SIG-M5 treated with dmso at 0.1 percent for 504 hours (cell line): ENCODE measurements at regions not wholly inside any gene's neighbourhood (a gene's known extent, or its start where the extent isn't known, plus 50 kb on each side); places are given as distances from the start of the nearest gene placed in this dataset.

Source experiments
- DNase-seq: peaks from one replicate; lab custom pipeline; 2025; ENCODE audit not compliant: unreplicated experiment; lab: John Stamatoyannopoulos, UW

DNA sequence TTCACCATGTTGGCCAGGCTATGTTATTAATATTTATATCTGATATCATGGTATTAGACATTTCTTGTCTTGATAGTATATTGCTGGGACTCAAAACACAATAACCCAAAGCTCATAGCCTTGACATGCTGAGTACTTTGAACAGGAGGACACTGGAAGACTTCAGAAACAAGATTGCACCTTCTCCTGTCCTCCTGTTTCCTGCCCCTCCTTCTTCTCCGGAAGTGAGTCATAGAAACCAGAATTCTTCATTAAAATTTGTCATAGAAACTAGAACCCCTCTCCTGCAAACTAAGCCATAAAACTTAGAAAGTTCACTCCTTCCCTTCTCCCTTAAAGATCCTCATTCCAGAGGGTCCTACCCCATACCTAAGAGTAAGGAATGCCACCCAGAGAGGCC is 400.2 kb downstream of the SLITRK5 start:
- DNase-seq: no peak

DNA sequence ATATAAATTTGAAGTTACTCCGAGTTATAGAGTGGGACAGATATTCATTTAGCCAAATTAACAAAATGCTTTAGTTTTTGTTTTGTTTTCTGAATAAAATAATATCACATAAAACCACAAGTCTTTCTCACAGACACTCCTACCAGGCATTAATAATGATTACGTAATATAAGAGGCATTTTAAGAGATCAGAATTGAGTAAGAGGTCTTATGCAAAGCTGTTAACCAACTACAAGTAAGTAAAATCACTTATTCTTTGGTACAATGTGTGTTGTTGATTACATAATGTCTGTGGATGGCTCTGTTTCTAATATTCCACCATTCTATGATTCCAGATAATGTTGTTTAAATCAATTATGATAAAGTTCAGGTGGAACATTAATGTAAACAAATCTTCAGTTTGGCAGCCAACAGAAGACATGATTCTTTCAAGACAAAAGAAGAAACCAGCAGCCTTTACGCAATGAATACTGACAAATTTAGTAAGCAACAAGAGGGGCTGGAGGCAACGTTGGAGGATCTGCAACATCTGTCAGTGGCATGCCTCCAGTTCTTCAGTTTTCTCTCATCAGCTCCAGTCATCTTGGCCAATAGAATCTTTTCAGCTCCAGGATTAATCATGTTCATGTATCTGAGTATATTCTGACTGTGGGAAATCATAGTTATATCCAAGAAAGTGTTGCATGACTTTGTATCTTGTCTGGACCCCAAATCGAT is 403.8 kb downstream of the SLITRK5 start:
- DNase-seq: peak; percentile 58

DNA sequence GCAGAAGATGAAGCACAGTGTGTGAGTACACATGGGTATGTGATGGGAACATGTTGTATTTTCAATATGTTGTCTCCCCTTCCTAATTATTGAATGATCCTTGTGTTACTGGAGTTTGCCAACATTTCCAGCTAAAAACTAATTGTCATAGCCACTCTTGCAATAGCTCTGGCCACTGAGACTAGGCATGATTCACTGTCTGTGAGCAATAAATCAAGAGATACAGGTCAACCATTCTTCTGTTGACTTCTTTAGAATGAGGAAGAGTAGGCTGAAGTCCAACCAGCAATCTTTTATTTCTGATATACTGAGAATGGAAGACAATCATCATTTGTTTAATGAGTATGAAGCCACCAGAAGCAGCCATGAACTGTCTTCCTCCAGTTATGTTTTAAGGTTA is 413.9 kb downstream of the SLITRK5 start:
- no peak for DNase-seq

DNA sequence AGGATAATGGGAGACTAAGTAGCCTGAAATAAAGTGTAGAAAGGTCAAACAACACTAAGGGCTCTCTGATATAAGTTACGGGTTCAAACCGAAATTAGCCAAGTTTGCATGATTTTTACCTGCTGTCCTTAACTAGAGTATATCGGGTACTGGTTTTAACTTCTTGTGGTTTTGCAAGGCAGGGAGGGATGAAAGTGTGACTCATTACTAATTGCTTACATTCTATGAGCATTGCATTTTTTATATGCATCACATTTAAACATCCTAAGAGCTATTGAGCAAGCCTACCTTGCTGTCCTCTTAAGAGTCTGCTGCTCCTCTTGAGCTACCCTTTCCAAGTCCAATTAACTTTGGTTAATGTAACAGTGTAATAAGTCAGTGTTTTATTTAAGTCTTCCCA is 415.4 kb downstream of the SLITRK5 start:
- no peak for DNase-seq

DNA sequence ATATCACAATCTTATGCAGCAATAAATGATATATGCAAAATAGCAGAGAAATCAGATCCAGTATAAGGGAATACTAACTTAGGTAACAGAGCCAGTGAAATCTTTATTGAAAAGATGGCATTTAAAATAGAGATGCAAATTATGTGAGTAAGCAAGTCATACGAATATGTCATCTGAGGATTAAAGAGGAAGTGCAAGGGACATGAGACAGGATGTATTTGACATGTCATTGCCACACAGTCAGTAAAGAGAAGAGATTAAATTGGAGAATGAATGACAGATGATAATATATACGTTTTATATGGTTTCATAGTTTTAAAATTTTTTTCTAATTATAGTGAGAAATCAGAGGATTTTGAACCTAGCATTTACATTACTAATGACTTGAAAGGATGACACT is 426.4 kb downstream of the SLITRK5 start:
- DNase-seq: peak; percentile 32

DNA sequence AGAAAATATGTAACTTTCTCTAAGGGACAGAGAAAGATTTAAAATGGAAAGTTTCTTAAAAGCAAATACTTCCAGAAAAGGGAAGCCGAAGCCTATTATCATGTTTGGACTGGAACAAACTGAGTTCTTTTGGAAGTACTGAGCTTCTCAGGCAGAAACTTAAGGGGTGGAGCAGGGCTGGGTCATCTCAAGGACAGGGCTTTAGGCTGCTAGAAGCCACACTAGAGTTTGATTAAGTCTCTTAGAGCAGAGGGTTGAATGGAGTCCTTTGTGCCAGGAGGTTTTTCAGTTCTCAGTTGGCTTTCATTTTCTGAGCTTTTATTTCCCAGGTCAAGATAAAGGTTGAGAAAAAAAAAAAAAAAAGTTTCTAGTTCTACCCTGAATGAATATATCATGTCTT is 432.7 kb downstream of the SLITRK5 start:
- no peak for DNase-seq

DNA sequence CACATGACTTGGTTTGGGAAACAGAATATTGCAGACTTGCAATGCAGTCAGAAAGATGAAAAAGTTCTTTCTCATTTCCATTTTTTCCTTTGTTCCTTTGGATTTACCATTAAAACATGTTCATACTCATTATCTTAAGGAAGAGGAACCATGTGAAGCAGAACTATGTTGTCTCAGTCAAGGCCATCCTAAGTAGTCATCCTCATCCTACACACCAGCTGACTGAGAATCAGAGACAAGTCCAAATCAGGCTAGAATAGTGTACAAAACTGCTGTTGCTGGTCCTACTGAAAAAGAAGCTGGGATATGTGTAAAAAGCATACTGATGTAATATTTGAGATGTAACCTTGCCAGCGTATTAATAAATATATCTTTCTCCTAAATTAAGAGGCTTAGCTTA is 433.4 kb downstream of the SLITRK5 start:
- DNase-seq: no peak

DNA sequence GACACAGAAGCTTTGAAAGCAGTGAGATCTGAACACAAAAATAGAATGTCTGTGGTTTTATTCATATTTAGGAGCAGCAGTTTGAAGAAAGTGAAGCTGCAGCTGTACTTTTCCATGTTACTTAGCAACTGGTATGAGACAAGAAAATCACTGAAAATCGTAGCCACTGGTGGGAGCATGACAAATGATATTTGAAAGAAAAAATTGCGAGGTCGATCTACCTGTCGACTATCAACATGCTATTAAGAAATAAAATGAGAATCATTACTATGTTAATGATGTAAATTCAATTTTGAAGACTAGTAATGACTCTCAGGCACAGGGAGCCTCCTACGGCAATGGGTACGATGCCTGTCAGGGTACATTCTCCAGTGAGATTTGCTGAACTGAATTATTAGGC is 436.4 kb downstream of the SLITRK5 start:
- no peak for DNase-seq

DNA sequence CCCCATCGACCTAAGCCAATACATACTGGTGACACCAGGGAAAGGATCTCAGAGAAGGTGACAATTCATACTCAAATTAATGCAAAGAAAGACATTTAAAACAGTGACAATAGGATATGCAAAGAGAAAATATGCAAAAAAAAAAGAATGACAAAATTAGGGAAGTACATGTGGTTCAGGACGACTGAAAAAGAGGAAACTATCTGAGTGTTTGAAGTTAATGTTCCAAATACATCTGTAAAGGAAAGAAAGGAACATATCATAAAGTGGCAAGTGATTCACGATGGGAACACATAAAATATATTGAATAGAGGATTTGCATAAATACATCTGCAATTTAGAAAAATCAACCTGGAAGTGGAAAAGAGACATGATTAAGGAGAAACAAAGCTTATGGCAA is 441.4 kb downstream of the SLITRK5 start:
- DNase-seq: peak; percentile 72

DNA sequence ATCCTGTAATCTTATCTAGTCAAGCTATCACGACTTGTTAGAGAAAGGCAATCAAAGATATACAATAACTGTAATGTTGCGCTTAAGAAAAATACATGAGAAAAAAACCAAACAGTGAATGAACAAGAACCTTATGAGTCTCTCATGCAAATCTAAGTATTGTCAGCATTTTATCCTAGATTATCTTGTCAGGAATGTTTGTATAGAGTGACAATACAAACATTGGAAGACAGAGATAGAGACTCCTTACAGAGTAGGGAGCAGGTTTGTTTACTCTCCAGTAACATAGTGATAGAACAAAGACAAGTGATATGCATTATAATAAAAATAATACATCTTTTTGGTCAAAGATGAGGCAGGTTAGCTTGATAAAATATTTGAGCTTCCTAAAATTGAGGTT is 444.8 kb downstream of the SLITRK5 start:
- DNase-seq: no peak

DNA sequence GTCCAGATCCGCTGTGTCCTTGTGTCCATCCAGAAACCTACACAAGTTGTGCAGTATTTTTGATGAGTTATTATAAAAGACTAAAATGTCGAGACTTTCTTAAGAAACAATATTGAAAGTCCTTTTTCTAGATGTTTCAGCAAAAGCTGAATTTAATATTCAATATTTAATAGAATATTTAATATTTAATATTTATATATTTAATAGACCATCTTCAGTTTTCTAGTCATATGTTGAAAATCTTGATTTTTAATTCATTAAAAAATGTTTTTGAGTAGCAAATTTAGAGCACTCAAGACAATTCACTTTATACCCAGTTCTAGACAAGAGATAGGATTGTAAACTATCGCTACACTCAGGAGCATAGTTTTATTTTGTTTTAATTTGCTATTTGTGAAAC is 447.8 kb downstream of the SLITRK5 start:
- no peak for DNase-seq

DNA sequence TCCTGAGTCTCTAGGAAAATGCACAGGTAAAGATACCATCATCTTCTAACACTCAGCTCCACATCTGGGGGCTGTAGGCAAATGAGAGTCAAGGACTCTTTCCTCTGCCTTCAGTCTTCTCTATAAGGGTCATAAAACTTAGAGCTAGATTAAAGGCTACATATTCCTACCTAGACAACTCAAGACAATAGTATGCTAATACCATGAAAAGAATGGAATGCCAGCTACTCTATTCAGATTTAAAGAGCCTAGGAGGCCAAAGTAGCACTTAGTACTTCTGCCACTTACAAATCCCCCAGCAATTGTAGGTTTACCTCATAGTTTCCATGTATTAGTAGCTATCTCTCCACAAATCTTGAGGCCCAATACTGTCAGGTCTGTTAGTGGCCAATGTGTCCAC is 453.0 kb downstream of the SLITRK5 start:
- DNase-seq: no peak

DNA sequence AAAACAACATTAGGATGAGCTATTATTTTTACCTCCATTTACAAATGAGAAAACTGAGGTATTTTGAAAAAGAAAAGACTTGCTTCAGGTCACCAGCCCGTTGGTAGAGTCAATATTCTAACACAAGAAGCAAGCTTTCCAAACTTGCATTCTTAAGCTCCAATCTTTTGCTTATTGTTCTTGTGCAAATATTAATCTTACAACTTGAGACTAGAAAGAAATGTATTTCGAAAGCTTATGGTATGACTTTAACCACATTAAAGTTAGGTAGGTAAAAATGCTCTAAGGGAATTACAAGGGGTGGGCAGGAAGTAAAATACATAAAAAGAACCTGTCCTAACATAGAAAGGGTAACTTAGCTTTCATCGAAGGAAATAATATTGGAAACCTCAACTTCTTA is 453.9 kb downstream of the SLITRK5 start:
- no peak for DNase-seq

DNA sequence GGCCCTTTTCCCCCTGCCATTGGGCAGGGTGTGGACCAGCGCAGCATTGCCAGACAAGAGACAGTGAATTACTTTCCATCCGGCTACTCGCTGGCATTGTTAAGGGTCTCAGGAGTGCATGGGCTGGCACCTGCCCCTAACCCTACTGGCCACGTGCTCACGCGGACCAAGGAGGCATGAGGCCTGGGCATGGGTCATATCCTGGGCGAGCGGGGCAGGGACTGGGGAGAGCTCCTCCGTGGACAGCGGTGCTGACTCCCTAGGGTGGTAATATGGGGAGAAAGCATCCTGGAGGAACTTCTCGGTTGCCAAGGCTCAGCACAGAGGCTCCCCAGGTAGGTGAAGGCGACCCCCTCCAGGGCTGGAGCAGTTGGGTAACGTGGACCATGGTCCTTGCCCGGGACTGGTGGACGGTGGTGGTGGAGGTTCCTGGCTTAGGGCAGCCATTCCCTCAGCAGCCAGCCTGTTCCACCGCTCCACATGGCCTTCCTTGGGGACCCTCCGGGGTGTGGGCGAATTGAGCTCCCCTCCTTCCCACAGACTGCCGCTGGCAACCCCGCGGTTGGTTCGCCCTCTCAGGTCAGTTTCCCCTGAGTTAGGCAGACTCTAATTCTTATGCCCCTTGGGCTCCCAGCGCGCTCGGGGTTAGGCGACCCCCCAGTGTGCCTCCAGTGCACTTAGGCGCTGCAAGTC is 465.1 kb downstream of the SLITRK5 start:
- DNase-seq: no peak

DNA sequence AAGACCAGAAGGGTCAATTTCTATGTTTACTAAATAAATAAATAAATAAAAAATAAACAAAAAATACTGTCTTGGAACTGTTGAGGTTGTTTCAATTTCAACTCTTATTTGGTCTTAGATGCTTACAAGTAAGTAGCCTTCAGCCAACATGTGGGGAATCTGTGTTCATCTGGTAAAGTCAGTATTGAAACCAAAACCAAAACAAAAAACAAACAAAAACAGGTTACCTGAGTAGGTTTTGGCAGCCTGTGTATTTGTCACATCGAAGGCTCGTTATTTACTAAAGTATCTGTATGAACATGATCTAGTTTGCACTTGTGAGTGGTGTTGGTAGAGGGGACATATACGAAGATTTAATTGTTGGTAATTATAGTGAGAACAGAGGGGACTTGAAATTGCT is 471.5 kb downstream of the SLITRK5 start:
- no peak for DNase-seq

DNA sequence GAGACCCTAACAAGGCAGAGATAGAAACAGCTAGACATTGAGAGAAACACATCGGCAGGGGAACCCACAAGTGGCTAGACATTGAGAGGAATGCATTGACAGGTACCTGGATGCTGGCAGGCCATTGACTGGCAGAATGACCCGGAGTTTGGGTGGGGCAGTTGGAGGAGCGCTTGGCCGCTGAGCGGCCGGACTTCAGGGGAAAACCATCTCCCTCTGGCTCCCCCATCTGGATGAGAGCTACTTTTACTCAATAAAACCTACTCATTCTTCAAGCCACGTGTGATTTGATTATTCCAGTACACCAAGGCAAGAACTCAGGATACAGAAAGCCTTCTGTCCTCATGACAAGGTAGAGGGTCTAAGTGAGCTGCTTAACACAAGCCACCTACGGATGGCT is 473.4 kb downstream of the SLITRK5 start:
- DNase-seq: no peak

DNA sequence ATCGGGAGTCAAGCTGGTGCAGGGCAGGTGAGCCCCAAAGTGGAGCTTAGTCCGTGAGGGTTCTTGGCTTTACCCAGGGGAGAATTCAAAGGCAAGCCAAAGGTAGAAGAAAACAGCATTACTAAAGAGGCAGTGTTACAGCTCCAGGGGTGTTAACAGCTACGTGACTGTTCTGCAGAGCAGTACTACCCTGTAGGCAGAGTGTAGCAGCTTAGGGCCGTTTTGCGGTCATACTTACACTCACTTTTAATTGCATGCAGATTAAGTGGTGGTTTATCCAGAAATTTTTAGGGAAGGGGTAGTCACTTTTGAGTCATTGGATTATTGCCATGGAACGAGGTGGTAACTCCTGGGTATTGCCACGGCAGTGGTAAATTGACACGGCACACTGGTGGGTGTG is 482.2 kb downstream of the SLITRK5 start:
- no peak for DNase-seq

DNA sequence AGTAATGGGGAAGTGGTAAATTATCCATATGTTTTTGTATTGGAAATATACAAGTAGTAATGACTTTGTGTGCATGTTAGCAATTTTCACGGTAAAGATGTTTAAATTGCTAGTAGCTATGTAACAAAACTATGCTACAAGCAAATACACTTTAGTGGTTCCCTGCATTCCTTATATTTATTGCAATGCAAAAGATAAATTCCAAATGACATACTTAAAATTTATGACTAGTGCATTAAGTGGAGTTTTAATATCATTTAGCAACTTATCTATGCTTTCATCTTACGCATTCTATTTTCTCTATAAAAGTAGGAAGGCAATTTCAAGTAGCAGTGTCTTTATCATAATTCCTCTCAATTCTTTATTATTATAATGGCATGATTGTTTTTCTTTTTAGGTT is 482.8 kb downstream of the SLITRK5 start:
- no peak for DNase-seq

DNA sequence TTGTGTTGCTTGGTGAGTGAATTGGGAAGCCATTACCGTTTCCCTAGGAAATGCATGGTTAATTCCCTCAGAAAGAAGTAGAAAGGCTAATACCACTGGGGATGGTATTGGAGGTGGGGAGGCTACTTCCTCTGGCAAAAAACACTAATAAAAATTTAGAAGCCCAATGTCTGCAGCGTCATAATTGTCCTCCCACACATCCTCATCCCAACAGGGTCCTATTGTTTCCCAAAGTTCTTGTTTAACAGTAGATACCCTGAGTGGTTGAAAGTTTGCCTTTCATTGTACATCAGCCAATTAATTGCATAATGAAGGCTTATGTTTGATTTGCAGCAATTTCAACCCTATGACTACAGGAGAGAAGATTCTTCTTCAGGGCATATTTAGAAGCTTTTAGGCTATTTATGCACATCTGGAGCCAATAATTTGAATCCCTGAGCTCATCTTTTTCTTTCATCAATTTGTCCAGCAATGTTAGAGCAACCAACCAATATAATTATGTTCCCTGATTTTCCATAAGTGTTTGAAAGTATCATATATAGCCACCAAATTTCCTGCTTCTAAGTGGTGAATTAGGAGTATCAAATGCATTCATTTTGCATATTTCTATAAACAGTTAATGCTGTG is 491.0 kb downstream of the SLITRK5 start:
- DNase-seq: no peak

DNA sequence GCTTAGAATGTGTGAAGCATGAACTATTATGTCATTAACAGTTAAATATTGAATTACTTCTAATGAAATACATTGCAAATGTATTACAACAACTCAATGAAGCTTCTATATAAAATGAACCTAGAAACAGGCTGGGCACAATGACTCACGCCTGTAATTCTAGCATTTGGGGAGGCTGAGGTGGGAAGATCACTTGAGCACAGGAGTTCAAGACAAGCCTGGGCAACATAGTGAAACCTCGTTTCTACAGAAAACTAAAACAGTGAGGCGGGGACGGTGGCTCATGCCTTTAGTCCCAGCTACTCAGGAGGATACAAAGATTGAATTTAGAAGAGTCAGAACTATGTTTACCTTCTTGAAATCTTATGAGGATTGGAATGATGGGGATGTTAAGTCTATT is 505.1 kb downstream of the SLITRK5 start:
- DNase-seq: no peak

DNA sequence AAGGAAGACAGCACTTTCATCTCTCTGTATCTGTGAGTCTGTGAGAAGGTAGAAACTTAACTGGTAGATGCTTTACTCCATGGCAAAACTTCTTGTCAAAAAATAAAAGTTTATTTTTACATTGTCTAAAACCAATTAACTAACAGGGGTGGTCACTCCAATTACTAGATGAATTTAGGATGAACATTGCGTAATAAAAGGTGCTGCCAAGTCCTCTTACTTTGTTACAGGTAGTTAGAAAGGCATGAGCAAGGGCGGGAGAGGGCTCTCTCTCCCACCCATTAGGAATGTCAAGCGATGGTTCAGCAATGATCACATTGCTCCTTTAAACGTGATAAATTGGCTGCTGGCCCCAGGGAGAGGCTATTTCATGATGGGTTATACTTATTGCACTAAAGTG is 512.3 kb downstream of the SLITRK5 start:
- DNase-seq: no peak

DNA sequence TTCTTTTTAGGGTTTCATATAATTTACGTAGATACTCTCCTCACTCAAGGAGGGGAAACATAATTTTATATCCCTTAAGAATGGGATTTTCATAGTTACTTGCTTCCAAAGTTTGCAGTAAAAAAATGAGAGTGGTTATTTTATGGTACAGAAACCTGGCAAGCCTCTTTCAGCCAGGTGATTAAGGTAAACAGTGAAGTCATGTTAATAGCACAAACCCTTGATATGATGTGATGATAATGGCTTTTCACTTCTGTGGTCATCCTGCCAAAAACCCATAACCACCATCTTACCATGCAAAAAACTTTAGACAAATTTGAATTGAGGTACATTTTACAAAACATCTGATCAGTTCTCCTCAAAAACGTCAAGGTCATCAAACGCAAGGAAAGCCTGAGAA is 517.8 kb downstream of the SLITRK5 start:
- no peak for DNase-seq

DNA sequence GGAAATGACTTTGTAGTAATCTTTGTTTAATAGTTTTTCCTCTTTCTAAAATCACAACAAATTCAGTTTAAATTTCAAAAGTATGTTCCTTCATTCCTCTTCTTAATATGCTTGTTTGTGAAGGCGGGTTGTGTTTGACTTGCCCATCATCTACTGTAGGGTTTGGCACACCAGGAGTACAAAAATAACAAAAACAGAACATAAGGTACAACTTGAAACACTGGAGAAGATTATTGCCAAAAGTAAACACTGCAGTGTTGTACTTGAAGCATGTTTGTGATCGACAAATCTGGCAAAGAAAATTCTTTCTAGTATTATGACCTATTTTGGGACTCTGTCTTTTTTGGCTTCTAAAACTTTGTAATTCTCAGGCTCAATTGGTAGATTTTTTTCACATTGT is 518.6 kb downstream of the SLITRK5 start:
- no peak for DNase-seq
